OCI-LY3 (cell line): ENCODE measurements at regions not wholly inside any gene's neighbourhood (a gene's known extent, or its start where the extent isn't known, plus 50 kb on each side); places are given as distances from the start of the nearest gene placed in this dataset.

ENCODE experiments used
- CTCF ChIP-seq: fragments of 200-600, 300-600 bp; sonication (generic); IDR thresholded peaks from 2 replicates; pipeline ENCODE4 v1.5.1; 2014; ENCODE audit warnings: antibody characterized with exemption, low read length, low read depth
- EZH2phosphoT487 ChIP-seq: fragments of 200-600 bp; shearing (Covaris generic); IDR thresholded peaks from 2 replicates; pipeline ENCODE4 v1.6.1; 2018; ENCODE audit warnings: antibody characterized with exemption, mixed run types, low read depth

- TF ChIP-seq CTCF (no peak), EZH2phosphoT487 (no peak)
These were observed 107.5 kb upstream of the FAR2 start for GRCh38 chr12:29041621-29042020.
